GM21390 (cell line): ENCODE measurements at regions not wholly inside any gene's neighbourhood (a gene's known extent, or its start where the extent isn't known, plus 50 kb on each side); places are given as distances from the start of the nearest gene placed in this dataset.

Experiments used
- ATAC-seq: cut with Tn5 transposase; IDR thresholded peaks from one replicate; pipeline ENCODE4 v1.9.1; 2021; ENCODE audit not compliant: unreplicated experiment

DNA sequence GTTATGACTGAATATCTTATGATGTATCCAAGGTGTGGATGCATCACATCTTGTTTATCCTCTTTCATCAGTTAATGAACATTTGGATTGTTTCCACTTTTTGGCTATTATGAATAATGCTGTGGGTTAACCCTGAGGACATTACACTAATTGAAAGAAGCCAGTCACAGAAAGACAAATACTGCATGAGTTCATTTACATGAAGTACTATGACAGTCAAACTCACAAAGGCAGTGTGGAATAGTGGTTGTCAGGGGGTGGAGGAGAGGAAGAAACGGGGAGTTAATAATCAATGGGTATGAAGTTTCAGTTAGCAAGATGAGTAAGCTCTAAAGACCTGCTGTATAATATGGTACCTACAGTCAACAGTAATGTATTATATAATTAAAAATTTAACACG, 409.4 kb upstream of the CTNND2 start:
- no peak for ATAC-seq

DNA sequence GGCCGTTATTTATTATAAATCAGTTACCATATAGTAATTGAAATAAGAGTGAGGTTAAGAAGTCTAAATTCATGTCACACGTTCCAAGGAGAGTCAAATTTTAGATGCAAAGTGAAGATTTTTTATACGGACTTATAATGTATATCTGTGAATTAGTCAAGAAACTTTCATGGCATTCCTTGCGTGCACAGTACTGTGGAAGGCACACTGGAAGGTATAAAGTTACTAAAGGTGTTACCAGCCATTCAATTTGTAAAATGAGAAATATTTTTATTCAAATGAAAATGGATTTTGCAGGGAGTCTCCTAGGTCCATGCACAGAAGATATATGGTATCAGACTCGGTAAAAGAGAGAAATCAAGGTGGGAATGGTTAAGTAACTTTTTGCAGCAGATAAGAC, 408.1 kb upstream of the CTNND2 start:
- ATAC-seq = no peak

DNA sequence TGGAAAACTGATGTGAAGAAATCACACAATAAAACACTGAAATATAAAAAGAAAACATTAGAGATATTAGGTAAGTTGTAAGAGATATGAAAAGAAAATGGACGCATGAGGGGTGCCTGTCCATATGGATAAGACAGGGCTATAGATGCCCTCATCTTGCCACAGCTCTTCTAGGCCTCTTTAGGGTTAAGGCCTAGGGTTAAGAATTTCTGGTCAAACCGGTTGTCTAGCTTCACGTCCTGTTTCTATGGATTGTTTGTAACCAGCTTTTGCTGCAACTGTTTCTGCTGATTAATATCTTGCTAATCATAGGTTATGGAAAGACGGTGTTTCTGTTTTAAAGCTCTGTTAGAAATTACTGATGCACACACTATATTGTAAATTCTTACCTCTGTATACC, 389.9 kb upstream of the CTNND2 start:
- ATAC-seq = no peak

- no peak for ATAC-seq
Observed at GRCh38 chr5:12292610-12293204, 388.5 kb upstream of the CTNND2 start.

- ATAC-seq = no peak
Observed at GRCh38 chr5:12284604-12285003, 380.4 kb upstream of the CTNND2 start.

GRCh38 chr5:12277504-12278192, 373.4 kb upstream of the CTNND2 start:
- peak; percentile 89 for ATAC-seq

- no peak for ATAC-seq
Observed at GRCh38 chr5:12274236-12274635, 370.0 kb upstream of the CTNND2 start.

DNA sequence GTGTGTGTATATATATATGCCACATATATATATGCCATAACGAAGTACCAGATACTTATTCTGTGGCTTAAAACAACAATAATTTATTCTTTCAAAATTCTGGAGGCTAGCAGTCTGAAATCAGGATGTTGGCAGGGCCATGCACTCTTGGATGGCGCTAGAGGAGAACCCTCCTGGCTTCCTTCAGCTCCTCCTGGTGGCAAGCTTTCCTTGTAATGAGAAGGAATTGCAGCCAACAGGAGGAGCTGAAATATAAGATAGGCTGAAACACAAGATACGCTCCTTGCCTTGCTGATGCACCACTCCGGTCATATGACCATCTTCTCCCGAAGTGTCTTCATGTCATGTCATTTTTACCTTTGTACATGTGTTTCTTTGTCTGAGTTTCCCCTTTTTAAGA, 368.1 kb upstream of the CTNND2 start:
- ATAC-seq = no peak

DNA sequence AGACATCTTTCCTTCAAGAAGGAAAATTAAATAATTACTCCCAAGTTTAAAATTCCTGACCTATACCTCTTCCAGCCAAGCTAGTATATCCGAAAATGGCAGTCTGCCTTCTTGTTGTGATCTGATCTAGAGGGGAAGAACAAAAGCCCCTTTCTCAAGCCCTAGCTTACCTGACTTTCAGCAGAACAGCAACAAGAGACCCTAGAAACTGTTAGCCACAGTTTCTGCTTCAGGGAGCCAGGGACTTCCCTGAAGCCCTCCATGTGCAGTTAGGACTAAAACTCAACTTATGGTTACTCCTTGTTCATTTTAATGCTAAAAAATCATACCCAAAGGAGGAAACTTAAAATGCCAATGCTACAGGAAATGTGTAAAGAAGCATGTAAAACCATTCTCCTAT, 366.7 kb upstream of the CTNND2 start:
- ATAC-seq = no peak

DNA sequence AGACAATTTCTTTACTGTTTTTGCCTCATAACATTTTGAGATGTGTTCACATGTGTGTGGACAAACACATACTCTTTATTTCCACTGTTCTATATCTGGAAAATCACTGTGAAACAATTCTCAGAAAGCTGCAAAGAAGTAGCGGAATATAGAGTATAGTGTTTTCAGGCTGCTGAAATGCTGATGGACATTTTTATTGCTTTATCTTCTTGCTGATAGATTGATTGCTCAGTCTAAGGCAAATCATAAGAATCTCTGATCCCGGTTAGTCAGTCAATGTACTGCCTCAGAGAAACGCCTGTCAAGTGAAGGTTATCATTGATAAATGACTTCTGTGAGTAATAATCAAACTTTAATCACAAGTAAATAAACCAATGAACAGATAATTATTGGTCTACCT, 364.9 kb upstream of the CTNND2 start:
- ATAC-seq = no peak

- no peak for ATAC-seq
Observed at GRCh38 chr5:12258549-12258948, 354.3 kb upstream of the CTNND2 start.

DNA sequence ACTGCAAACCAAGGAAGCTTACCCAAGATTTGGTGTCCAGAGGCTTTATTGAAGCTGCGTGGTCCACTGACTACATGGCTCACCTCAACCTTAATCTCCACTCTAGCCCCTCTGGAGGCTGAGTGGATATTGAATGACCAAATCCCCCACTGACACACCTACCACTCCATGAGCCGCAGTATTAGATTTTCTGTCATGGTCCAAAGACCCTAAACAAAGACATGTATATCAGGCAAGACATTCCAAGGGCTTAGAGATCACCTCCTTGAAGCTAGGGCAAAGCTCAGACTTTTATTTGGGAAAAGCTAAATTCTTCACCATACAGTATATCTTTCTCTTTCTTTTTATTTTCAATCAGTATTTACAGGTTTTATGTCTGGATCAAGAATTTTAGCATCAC, 346.2 kb upstream of the CTNND2 start:
- ATAC-seq = no peak

- no peak for ATAC-seq
Observed at GRCh38 chr5:12248831-12249230, 344.6 kb upstream of the CTNND2 start.

DNA sequence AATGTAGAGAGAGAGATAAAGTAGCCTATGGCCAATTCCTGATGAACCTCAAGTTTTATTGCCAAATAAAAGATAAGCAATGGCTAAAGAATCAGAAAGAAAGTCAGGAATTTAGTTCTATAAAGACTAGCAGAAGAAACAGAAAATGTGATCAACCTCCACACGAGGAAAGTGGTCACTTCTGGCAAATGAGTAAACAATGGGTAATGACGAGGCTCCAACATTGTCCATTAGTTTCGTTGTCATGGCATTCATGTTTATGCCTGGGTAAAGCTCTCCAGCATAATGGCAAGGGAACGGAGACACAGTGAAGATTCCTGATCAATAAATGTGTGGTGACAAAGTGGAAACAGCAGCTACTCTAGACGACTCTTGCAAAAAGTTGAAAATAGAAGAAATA, 341.8 kb upstream of the CTNND2 start:
- no peak for ATAC-seq

DNA sequence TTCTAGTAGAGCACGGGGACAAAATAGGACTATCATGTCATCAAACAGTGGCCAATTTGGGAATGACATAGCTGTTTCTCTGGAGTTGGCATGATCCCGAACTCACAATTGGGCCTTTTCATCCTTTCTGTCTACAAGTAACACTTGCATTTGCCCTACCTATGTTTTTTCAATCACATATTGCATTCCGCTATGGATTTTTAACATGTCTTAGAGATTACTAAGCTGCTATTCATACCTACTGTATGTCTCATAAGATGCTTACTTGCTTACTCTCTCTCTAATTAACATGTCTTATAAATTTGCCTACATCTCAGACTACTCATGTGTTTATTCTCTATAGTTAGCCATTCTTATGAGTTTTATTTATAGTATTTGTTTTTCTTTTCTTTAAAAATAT, 341.2 kb upstream of the CTNND2 start:
- no peak for ATAC-seq

DNA sequence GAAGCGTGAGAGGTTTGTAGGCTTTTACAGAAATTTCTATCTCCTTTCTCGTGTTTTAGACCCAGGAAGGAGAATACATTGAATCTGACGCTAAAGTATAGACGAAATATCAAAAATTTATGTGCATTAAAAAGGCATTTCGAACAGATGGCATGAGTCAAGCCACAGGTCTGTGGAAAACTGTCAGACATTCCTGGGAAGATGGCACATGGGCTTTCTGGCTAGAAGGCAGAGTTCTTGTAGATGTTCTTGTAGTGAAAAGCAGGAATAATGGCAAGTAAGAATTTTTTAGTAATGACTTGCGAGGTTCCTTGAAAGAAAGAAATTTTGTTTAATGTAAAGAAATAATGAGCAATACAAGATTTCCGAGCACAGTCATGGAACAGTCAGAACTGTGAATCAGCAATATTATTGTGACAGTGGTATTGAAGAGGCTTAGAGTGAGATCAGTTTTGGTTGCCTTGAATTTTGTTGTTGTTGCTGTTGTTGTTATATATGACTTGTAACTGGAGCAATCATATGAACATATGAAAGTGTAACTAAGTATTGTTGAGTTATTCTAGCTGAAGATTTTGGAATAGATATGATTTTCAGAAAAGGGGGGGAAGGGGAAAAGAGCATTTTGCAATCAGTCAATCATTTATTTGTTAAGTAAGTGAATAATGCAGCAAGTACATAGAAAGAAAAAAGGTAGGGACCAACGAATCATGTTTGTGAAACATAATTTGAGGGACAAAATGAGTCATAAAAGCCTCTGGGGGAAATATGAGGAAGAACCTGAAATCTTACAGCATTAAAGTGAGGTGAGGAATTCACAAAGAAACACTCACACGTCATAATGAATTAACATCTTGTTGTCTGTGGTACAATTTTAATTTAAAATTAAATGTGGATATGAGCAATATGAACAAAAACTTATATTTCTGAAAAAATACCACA, 339.0 kb upstream of the CTNND2 start:
- no peak for ATAC-seq

DNA sequence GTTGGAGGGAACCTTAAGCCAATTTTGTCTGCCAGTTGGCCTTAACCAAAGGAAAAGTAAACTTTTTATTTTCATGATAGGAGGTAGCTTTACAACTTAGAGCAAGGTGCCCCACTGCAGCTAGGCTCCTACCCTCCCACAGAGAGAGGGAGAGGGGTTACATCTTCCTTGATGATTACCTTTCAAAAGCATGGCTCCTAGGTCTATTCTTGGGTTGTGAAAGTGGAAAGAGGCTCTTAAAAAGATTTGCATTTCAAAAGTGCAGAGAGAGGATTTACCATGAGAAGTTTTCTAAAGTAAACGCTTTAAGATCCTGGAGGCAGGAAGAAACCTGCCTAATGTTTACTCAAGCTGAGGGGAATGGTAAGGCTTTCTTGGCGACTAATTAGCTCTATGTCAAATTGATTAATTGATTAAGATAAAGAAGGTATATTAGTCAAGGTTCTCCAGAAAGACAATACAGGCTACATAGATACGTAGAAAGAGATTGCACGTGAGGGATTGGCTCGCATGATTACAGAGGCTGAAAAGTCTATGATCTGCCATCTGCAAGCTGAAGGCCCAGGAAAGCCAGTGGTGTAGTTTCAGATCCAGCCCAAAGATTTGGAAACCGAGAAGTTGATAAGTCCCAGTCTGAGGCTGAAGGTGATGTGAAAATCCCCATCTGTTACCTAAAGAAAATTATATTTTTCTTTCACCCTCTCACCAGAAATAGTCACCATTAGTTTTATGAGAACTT, 333.8 kb upstream of the CTNND2 start:
- ATAC-seq = no peak

DNA sequence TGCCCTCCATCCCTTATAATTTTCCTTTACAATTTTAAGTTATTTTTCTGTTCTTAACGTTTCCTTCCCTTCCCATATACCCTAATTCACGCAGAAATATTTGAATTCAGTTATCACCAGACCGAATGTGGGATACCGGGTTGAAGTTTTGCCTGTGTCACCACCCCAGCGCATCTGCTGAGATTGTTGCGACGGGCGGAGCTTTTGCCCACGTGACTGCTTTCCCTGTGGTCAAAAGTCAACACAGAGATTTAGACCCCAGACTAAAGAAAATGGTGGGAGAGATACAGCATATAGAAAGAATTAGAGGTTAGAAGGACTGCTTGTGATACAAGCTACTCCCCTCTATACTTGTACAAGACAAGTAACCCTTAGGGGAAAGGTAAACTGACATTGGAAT, 326.4 kb upstream of the CTNND2 start:
- no peak for ATAC-seq

GRCh38 chr5:12217039-12217438, 312.8 kb upstream of the CTNND2 start:
- ATAC-seq = no peak

GRCh38 chr5:12214267-12215015, 310.2 kb upstream of the CTNND2 start:
- no peak for ATAC-seq
